Omental fat pad (tissue), 3 donors: ENCODE measurements at regions not wholly inside any gene's neighbourhood (a gene's known extent, or its start where the extent isn't known, plus 50 kb on each side); places are given as distances from the start of the nearest gene placed in this dataset.

Source experiments
- ATAC-seq: fragments of 150-250 bp; one replicate; pipeline ENCODE4 v1.9.1; 2016; ENCODE audit warnings: mild to moderate bottlenecking, moderate library complexity; ENCODE audit not compliant: low FRiP score
- DNase-seq: peaks from one replicate; pipeline ENCODE4 v3.0.0-alpha.2; 2019; ENCODE audit warnings: low spot score
- TF ChIP-seq, protein P1 (sequence below), 3 donors: fragments of 450-650 bp; IDR thresholded peaks; one replicate each; pipeline ENCODE4 v1.5.1; 2016 to 2017; ENCODE audit warnings: antibody characterized with exemption in 3 of 3, mild to moderate bottlenecking in 3 of 3, moderate library complexity in 2 of 3

DNA sequence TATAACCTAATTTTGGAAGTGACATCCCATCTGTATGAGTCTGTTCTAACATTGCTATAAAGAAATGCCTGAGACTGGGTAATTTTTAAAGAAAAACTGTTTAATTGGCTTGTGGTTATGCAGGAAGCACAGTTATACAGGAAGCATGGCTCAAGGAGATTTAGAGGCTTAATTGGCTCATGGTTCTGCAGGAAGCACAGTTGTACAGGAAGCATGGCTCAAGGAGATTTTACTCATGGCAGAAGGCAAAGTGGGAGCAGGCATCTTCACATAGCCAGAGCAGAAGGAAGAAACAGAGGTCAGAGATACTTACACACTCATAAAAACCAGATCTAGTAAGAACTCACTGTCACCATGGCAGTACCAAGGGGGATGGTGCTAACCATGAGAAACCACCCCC, 193.1 kb upstream of the ADAMTS9 start:
- TF ChIP-seq, protein P1, sequence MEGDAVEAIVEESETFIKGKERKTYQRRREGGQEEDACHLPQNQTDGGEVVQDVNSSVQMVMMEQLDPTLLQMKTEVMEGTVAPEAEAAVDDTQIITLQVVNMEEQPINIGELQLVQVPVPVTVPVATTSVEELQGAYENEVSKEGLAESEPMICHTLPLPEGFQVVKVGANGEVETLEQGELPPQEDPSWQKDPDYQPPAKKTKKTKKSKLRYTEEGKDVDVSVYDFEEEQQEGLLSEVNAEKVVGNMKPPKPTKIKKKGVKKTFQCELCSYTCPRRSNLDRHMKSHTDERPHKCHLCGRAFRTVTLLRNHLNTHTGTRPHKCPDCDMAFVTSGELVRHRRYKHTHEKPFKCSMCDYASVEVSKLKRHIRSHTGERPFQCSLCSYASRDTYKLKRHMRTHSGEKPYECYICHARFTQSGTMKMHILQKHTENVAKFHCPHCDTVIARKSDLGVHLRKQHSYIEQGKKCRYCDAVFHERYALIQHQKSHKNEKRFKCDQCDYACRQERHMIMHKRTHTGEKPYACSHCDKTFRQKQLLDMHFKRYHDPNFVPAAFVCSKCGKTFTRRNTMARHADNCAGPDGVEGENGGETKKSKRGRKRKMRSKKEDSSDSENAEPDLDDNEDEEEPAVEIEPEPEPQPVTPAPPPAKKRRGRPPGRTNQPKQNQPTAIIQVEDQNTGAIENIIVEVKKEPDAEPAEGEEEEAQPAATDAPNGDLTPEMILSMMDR (IDR thresholded peaks at IDR 0.05), result no peak
- DNase-seq, result no peak
- ATAC-seq, result no peak

DNA sequence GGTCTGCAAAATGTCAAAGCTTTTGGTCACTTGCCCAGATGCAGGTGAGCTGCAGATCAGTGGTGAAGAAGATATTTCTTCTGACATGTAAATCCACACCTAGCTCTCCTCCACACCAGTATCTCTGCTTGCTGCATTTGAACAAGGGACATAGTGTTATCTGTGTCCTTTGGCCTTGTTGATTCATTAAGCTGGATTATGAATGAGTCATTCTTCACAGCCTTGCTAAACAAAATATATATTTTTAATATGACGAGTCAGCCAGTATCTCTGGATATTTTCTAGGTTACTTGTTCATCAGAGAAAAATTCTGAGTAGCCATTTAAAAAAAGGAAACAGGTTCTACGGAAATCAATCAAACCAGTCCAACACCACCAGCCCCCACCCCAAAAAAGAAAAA, 190.6 kb upstream of the ADAMTS9 start:
- TF ChIP-seq, protein P1 (IDR thresholded peaks at IDR 0.05), result no peak
- ATAC-seq, result peak; percentile 61

DNA sequence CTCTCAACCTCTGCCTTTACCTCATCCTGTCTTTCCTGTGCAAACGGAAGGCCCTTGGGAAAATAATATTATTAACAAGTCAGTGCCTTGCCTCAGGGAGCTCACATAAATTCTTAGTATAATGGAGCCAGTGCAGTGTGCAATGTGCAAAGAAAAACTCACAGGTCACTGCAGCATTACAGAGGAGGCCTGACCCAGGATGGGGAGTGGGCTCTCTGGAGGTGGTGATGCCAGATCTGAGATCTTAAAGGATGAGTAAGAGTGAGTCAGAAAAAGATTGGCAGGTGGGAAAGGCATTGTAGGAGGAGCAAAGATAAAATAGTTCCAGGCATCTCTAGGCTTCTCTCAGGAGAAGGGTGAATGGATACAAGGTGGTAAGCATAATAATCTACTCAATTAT, 185.6 kb upstream of the ADAMTS9 start:
- TF ChIP-seq, protein P1 (IDR thresholded peaks at IDR 0.05), result no peak
- DNase-seq (no peak), ATAC-seq (no peak)

More for the DNA sequence above, 190.6 kb upstream of the ADAMTS9 start:
- no peak for DNase-seq

DNA sequence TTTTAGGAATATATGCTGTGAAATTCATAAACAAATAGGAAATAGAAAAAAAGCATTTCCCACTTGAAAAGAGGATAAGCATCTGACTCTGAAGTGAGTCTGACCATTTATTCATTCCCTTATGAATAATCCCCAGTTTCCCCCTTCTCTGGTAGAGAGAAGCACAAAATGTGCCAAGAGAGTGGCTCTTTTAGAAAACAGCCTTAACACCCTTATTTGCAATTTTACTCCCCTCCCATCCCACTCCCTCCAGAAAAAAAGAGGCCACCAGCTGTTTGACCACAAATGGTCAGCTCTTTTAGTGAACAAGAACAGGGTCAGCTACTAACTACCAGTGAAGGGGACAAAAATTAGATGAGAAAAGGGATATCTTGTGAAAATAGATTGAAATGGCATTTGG, 184.5 kb upstream of the ADAMTS9 start:
- DNase-seq, result no peak
- TF ChIP-seq, protein P1 (IDR thresholded peaks at IDR 0.05), result no peak
- no peak for ATAC-seq

DNA sequence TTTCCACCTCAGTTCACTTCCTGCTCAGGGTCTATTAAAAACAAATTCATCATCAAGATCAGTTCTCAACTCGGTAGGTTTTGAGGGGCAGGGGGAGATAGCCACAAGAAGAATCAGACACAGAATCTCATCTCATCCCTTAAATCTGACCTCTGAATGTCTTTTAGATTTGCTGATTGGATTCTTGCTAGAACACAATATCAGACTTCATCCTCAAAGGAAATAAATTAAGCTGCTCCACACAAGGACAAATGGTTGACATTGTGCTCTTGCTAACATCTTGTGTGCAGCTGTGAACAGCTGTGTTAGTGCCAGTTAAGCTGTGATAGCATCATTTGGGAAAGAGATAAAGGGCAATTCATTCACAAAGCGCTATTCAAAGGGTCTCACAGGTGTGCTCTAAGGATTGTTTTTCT, 184.0 kb upstream of the ADAMTS9 start:
- TF ChIP-seq, protein P1 (IDR thresholded peaks at IDR 0.05), result no peak
- DNase-seq (no peak), ATAC-seq (no peak)

DNA sequence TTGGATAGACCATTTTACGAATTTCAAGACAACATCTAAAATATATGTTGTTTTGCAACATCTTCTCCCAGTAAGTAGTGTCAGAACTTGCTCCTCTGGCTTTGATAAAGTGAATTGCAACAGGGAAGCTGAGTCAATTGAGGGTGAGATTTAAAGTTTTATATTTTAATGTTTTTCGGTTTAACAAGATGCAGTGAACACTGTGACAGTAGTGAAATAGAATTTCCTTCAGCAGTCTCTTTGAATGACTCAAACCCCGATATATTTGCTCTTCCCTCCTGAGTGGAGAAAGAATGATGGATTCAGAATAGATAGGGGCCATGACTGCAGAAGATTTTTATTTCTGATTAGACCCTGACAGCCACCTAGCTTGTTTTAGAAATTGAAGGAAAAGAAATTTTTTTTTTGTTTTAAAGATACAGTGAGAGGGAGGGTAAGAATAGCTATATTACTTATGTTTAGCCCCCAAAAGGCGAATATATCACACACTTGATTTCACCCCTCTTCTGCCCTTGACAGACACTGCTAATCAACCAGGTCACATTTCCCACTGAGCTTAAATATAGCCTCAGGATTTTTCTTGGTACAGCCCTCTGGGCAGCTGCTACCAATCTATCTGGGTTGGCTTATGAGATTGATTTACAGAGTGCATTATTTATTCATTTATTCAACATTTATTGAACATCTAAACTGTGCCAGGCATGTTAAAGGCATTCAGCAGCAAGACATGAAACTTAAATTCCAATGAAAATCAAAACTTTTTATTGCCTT, 183.3 kb upstream of the ADAMTS9 start:
- DNase-seq (no peak), ATAC-seq (no peak)
- TF ChIP-seq, protein P1 (IDR thresholded peaks at IDR 0.05), result no peak

DNA sequence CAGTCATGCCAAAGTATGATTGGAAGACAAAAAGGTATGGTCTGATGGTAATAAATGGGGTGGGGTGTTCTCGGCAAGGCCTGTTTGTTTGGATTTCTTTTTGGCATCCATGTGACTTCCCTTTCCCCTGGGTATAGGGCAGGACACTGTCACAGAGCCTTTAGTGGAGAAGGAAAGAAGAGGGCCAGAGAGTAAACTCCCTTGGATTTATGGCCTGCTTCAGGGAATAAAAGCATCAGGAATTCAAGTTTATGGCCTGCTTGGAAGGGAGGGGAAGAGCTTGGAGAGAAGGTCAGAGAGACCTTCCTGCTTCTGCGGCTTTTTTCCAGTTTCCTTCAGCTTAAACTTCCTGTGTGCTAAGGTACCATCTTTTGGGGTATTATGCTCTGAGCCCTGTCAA, 179.4 kb upstream of the ADAMTS9 start:
- TF ChIP-seq, protein P1 (IDR thresholded peaks at IDR 0.05), result no peak
- ATAC-seq, result no peak

More for the DNA sequence above, 179.4 kb upstream of the ADAMTS9 start:
- DNase-seq, result no peak
